Ishikawa (cell line): ENCODE measurements at regions not wholly inside any gene's neighbourhood (a gene's known extent, or its start where the extent isn't known, plus 50 kb on each side); places are given as distances from the start of the nearest gene placed in this dataset.

ENCODE experiments used
- CREB1 ChIP-seq: IDR thresholded peaks from 2 replicates; pipeline ENCODE4 v1.6.1; 2012; ENCODE audit warnings: low read depth
- FOXM1 ChIP-seq: IDR thresholded peaks from 2 replicates; pipeline ENCODE4 v1.6.1; 2012; ENCODE audit warnings: low read depth, borderline replicate concordance
- NFIC ChIP-seq: IDR thresholded peaks from 2 replicates; pipeline ENCODE4 v1.6.1; 2012
- RAD21 ChIP-seq: IDR thresholded peaks from 2 replicates; pipeline ENCODE4 v1.6.1; 2012; ENCODE audit warnings: low read depth
- USF1 ChIP-seq: IDR thresholded peaks from 2 replicates; pipeline ENCODE4 v1.6.1; 2012

DNA sequence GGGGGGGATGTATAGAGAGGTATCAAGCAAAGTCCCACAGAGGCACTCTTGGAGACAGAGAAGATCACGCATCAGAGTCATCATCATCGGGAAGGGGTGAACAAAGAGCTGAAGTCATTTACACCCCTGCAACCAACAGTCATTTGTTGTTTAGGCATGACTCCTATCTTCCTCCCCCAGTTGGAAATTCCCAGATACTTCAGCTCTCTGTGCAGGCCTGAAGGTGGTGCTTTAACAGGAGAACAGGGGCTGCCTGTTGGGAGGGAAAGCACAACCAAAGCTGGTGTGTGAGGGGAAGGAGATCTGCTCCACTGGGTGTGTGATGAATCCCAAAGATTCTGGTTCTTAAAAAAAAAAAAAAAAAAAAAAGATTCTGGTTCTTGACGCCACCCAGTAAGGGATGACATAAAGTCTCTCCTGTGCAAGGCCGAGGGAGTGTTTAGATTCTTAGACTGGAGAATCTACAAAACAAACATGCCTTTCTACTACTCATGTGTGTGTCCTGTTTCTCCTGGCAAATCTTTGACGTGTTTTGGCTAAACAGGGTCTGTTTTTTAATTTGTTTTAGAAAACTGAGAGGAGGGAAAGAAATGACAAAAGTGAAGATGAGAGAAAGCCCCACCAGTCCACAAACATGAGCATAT, 121.0 kb upstream of the ARHGAP5 start:
- no peak for TF ChIP-seq USF1
- no peak for TF ChIP-seq CREB1
- no peak for TF ChIP-seq FOXM1
- no peak for TF ChIP-seq RAD21
- no peak for TF ChIP-seq NFIC
